H1 (cell line): ENCODE measurements at regions not wholly inside any gene's neighbourhood (a gene's known extent, or its start where the extent isn't known, plus 50 kb on each side); places are given as distances from the start of the nearest gene placed in this dataset.

Experiments
- CTCF ChIA-PET: fragments of 300-600 bp; sonication (Branson Sonifier 250); formaldehyde crosslinking; loops from one replicate; lab custom pipeline; 2021; ENCODE audit not compliant: partially characterized antibody; lab: Charles Lee
- POLR2A ChIA-PET: fragments of 300-600 bp; sonication (Branson Sonifier 250); formaldehyde crosslinking; loops from one replicate; lab custom pipeline; 2021; ENCODE audit warnings: inconsistent platforms; ENCODE audit not compliant: partially characterized antibody; lab: Charles Lee
- DNase-seq, 2 experiments: peaks; one replicate each; pipeline versions ENCODE4 v3.0.0 to v3.0.0-alpha.2; 2010 to 2022; ENCODE audit warnings: low spot score in 2 of 2, low read depth in 1 of 2, mixed read lengths in 1 of 2
- FAIRE-seq: peaks from 2 replicates; lab custom pipeline; 2011; peaks lifted over from hg19 to GRCh38; lab: Jason Lieb, UNC
- H2AFZ ChIP-seq: 2 replicates; pipeline ENCODE4 v1.8.1; 2012; ENCODE audit warnings: low read length, inconsistent platforms
- H2AK5ac ChIP-seq: 2 replicates; pipeline ENCODE4 v1.6.1; 2013; ENCODE audit warnings: low read depth, low read length
- H2BK120ac ChIP-seq: replicated peaks from 2 replicates; pipeline ENCODE3; 2013; ENCODE audit warnings: low read depth, low read length, inconsistent platforms
- H2BK12ac ChIP-seq: 2 replicates; pipeline ENCODE4 v1.6.1; 2013; ENCODE audit warnings: low read depth, low read length
- H2BK15ac ChIP-seq: 2 replicates; pipeline ENCODE4 v1.6.1; 2013; ENCODE audit warnings: low read length
- H2BK20ac ChIP-seq: 2 replicates; pipeline ENCODE4 v1.6.1; 2013; ENCODE audit warnings: low read length
- H2BK5ac ChIP-seq: 2 replicates; pipeline ENCODE4 v1.6.1; 2013; ENCODE audit warnings: low read depth, low read length
- H3K14ac ChIP-seq: 2 replicates; pipeline ENCODE4 v1.6.1; 2013; ENCODE audit warnings: inconsistent platforms; ENCODE audit not compliant: insufficient read length
- H3K18ac ChIP-seq: 2 replicates; pipeline ENCODE4 v1.6.1; 2013; ENCODE audit warnings: low read length; ENCODE audit errors: extremely low read depth
- H3K23ac ChIP-seq: 2 replicates; pipeline ENCODE4 v1.6.1; 2013; ENCODE audit warnings: inconsistent platforms; ENCODE audit not compliant: insufficient read length
- H3K23me2 ChIP-seq: 2 replicates; pipeline ENCODE4 v1.6.1; 2013; ENCODE audit warnings: low read depth, low read length
- H3K27ac ChIP-seq: 2 replicates; pipeline ENCODE4 v1.6.1; 2011; ENCODE audit warnings: low read depth, low read length, inconsistent platforms
- H3K27me3 ChIP-seq, 4 experiments: replicated peaks in 1 of 4; 1 replicate in 1 of 4; 2 replicates in 3 of 4; pipeline versions ENCODE4 v1.6.1 to v1.8.1; 2011 to 2013; ENCODE audit warnings: low read length in 3 of 4, mild to moderate bottlenecking in 3 of 4, inconsistent platforms in 2 of 4, mixed read lengths in 2 of 4, moderate library complexity in 1 of 4; ENCODE audit not compliant: control insufficient read depth in 3 of 4, insufficient read depth in 3 of 4; ENCODE audit errors: extremely low read depth in 1 of 4
- H3K36me3 ChIP-seq, 4 experiments: 2 replicates each; pipeline versions ENCODE4 v1.6.1 to v1.8.1; 2011 to 2013; ENCODE audit warnings: mild to moderate bottlenecking in 4 of 4, low read length in 3 of 4, moderate library complexity in 2 of 4, control low read depth in 1 of 4, inconsistent platforms in 1 of 4; ENCODE audit not compliant: insufficient read depth in 4 of 4, control insufficient read depth in 2 of 4
- H3K4ac ChIP-seq: replicated peaks from 2 replicates; pipeline ENCODE3; 2013; ENCODE audit warnings: low read length, low read depth, mixed read lengths, inconsistent platforms; ENCODE audit not compliant: insufficient read length
- H3K4me1 ChIP-seq, 4 experiments: replicated peaks in 1 of 4; 1 replicate in 1 of 4; 2 replicates in 3 of 4; pipeline versions ENCODE4 v1.6.1 to v1.8.1; 2011 to 2013; ENCODE audit warnings: low read length in 3 of 4, inconsistent platforms in 2 of 4, mixed read lengths in 1 of 4; ENCODE audit not compliant: insufficient read depth in 4 of 4, control insufficient read depth in 3 of 4
- H3K4me2 ChIP-seq, 2 experiments: 2 replicates each; pipeline versions ENCODE4 v1.6.1 to v1.8.1; 2011 to 2013; ENCODE audit warnings: low read depth in 2 of 2, low read length in 2 of 2, control low read depth in 1 of 2, inconsistent platforms in 1 of 2, mild to moderate bottlenecking in 1 of 2; ENCODE audit not compliant: insufficient read depth in 1 of 2
- H3K4me3 ChIP-seq, 4 experiments: fragments of 200-600, 300-600 bp in 1 of 4; sonication (generic), shearing (Covaris generic), sonication (Bioruptor Twin) in 1 of 4; 2 replicates each; pipeline versions ENCODE4 v1.5.1 to v1.8.1; 2011 to 2016; ENCODE audit warnings: low read length in 4 of 4, low read depth in 3 of 4, control low read depth in 2 of 4, inconsistent platforms in 2 of 4, mild to moderate bottlenecking in 2 of 4, mixed read lengths in 1 of 4, moderate library complexity in 1 of 4; ENCODE audit not compliant: insufficient read depth in 2 of 4; ENCODE audit errors: extremely low read depth in 1 of 4
- H3K56ac ChIP-seq: replicated peaks from 2 replicates; pipeline ENCODE3; 2013; ENCODE audit warnings: low read depth, mild to moderate bottlenecking, mixed read lengths, low read length, inconsistent platforms; ENCODE audit not compliant: insufficient read length
- H3K79me1 ChIP-seq: 2 replicates; pipeline ENCODE4 v1.6.1; 2013; ENCODE audit warnings: low read depth, low read length, control low read depth
- H3K79me2 ChIP-seq, 2 experiments: 2 replicates each; pipeline versions ENCODE4 v1.6.1 to v1.8.1; 2012 to 2013; ENCODE audit warnings: low read length in 2 of 2, mild to moderate bottlenecking in 2 of 2, inconsistent platforms in 1 of 2; ENCODE audit not compliant: insufficient read depth in 2 of 2, control insufficient read depth in 1 of 2
- H3K9ac ChIP-seq, 4 experiments: replicated peaks in 1 of 4; 1 replicate in 1 of 4; 2 replicates in 3 of 4; pipeline versions ENCODE4 v1.6.1 to v1.8.1; 2011 to 2013; ENCODE audit warnings: low read depth in 3 of 4, low read length in 3 of 4, control low read depth in 2 of 4, mild to moderate bottlenecking in 2 of 4, moderate library complexity in 2 of 4, inconsistent platforms in 1 of 4; ENCODE audit errors: extremely low read depth in 1 of 4
- H3K9me3 ChIP-seq, 2 experiments: 2 replicates each; pipeline versions ENCODE4 v1.6.1 to v1.8.1; 2012 to 2013; ENCODE audit warnings: mild to moderate bottlenecking in 2 of 2, moderate library complexity in 2 of 2, control low read depth in 1 of 2, inconsistent platforms in 1 of 2, low read depth in 1 of 2, low read length in 1 of 2, mixed read lengths in 1 of 2; ENCODE audit not compliant: insufficient read depth in 2 of 2
- H4K20me1 ChIP-seq, 2 experiments: replicated peaks in 1 of 2; 2 replicates each; pipeline versions ENCODE3 to v1.8.1; 2011 to 2013; ENCODE audit warnings: inconsistent platforms in 2 of 2, low read length in 2 of 2, mild to moderate bottlenecking in 1 of 2; ENCODE audit not compliant: insufficient read depth in 2 of 2, control insufficient read depth in 1 of 2
- H4K5ac ChIP-seq: 2 replicates; pipeline ENCODE4 v1.6.1; 2013; ENCODE audit warnings: low read length, low read depth, mixed read lengths, inconsistent platforms; ENCODE audit not compliant: insufficient read length
- H4K8ac ChIP-seq: 2 replicates; pipeline ENCODE4 v1.8.0; 2013; ENCODE audit warnings: mild to moderate bottlenecking, moderate library complexity, low read length, inconsistent platforms; ENCODE audit not compliant: insufficient read depth; ENCODE audit errors: extremely low read depth
- H4K91ac ChIP-seq: replicated peaks from 2 replicates; pipeline ENCODE3; 2013; ENCODE audit warnings: low read length, mixed read lengths, inconsistent platforms; ENCODE audit not compliant: insufficient read length
- CBX8 ChIP-seq: fragments of 300-800, 300-1000 bp; sonication (generic); IDR thresholded peaks from 2 replicates; pipeline ENCODE4 v1.7.1; 2016; ENCODE audit warnings: low read depth, low read length, borderline replicate concordance
- EZH2 ChIP-seq: fragments of 200-600 bp; sonication (generic); IDR thresholded peaks from 2 replicates; pipeline ENCODE4 v1.7.1; 2012; ENCODE audit warnings: low read depth, mild to moderate bottlenecking, moderate library complexity, low read length, inconsistent platforms; ENCODE audit not compliant: severe bottlenecking
- FOSL1 ChIP-seq: IDR thresholded peaks from 2 replicates; pipeline ENCODE4 v1.6.1; 2011; ENCODE audit warnings: mild to moderate bottlenecking, low read depth, low read length, moderate library complexity; ENCODE audit not compliant: insufficient read depth
- GABPA ChIP-seq: IDR thresholded peaks from 2 replicates; pipeline ENCODE4 v1.6.1; 2011; ENCODE audit warnings: mild to moderate bottlenecking, low read length, moderate library complexity, borderline replicate concordance; ENCODE audit not compliant: insufficient read depth
- GTF2F1 ChIP-seq: IDR thresholded peaks from 2 replicates; pipeline ENCODE4 v1.6.1; 2012; ENCODE audit warnings: low read depth, low read length, improper control_type of control experiment, borderline replicate concordance
- HDAC2 ChIP-seq, 2 experiments: fragments of 300-600 bp in 1 of 2; sonication (generic) in 1 of 2; IDR thresholded peaks; 2 replicates each; pipeline ENCODE4 v1.6.1; 2011 to 2012; ENCODE audit warnings: low read depth in 2 of 2, low read length in 2 of 2, mild to moderate bottlenecking in 2 of 2, moderate library complexity in 2 of 2, borderline replicate concordance in 1 of 2, inconsistent platforms in 1 of 2
- JUND ChIP-seq: IDR thresholded peaks from 2 replicates; pipeline ENCODE4 v1.6.1; 2011; ENCODE audit warnings: mild to moderate bottlenecking, improper control_type of control experiment, low read length
- MAFK ChIP-seq: IDR thresholded peaks from 2 replicates; pipeline ENCODE4 v1.6.1; 2012; ENCODE audit warnings: low read depth, mild to moderate bottlenecking, improper control_type of control experiment, low read length
- MAX ChIP-seq: IDR thresholded peaks from 2 replicates; pipeline ENCODE4 v1.6.1; 2012; ENCODE audit warnings: inconsistent platforms
- POU5F1 ChIP-seq: IDR thresholded peaks from 2 replicates; pipeline ENCODE4 v1.6.1; 2011; ENCODE audit warnings: low read depth, mild to moderate bottlenecking, low read length, moderate library complexity
- RBBP5 ChIP-seq: IDR thresholded peaks from 2 replicates; pipeline ENCODE4 v1.7.1; 2012; ENCODE audit warnings: low read depth, mild to moderate bottlenecking, inconsistent platforms, low read length, moderate library complexity, borderline replicate concordance
- RFX5 ChIP-seq: IDR thresholded peaks from 2 replicates; pipeline ENCODE4 v1.6.1; 2011; ENCODE audit warnings: low read depth, low read length, improper control_type of control experiment, borderline replicate concordance
- RXRA ChIP-seq: IDR thresholded peaks from 2 replicates; pipeline ENCODE4 v1.6.1; 2011; ENCODE audit warnings: low read depth, mild to moderate bottlenecking, low read length, moderate library complexity; ENCODE audit not compliant: insufficient read depth
- SUZ12 ChIP-seq: fragments of 200-600 bp; sonication (generic); IDR thresholded peaks from 2 replicates; pipeline ENCODE4 v1.6.1; 2012; ENCODE audit warnings: mild to moderate bottlenecking, inconsistent platforms, low read length, moderate library complexity, mixed read lengths
- TCF12 ChIP-seq: IDR thresholded peaks from 2 replicates; pipeline ENCODE4 v1.6.1; 2011; ENCODE audit warnings: low read depth, mild to moderate bottlenecking, low read length
- WGBS, 2 experiments: shearing (Covaris generic) in 1 of 2; methylation state at CpG; one replicate each; pipeline versions ENCODE4 v1.1.6 to v1.1.7; 2013 to 2015; ENCODE audit warnings: low lambda C conversion rate in 2 of 2, mixed read lengths in 2 of 2, inconsistent platforms in 1 of 2, low coverage in 1 of 2, missing lambda C conversion rate in 1 of 2; ENCODE audit not compliant: insufficient replicate concordance in 2 of 2, insufficient coverage in 1 of 2, insufficient read length in 1 of 2; ENCODE audit errors: extremely low coverage in 1 of 2, missing lambda C conversion rate in 1 of 2; 5-methylcytosine and 5-hydroxymethylcytosine counted together

DNA sequence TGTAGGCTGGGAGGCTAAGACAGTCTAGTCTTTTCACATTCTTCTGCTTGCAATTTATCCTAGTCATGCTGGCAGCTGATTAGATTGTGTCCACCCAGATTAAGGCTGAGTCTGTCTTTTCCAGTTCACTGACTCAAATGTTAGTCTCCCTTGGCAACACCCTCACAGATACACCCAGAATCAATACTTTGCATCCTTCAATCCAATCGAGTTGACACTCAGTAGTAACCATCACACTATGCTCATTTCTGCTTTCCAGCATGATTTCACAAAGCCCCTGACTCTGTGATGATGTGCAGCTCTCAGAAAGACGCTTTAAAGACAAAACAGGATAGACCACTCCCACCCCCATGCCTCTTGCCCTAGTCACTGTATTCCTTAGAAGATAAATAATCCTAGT, 693.0 kb downstream of the HTR1B start:
- no peak overlapping the region for H3K4me2 ChIP-seq
- H4K20me1 ChIP-seq: peaks cover 0 to 1% of the 10 kb centered on the region in 2 experiments
- H2BK5ac ChIP-seq: no peak overlapping the region
- H3K9me3 ChIP-seq: no peaks in the 10 kb centered on the region
- no peak overlapping the region for H4K5ac ChIP-seq
- peaks cover 2% of the 10 kb centered on the region; the same call in 1 of the 2 replicates for H3K79me1 ChIP-seq
- H4K91ac ChIP-seq: no peak overlapping the region
- FAIRE-seq (no peak), DNase-seq (no peak)
- H3K4me3 ChIP-seq: no peak overlapping the region
- H2AFZ ChIP-seq: no peak overlapping the region
- H2BK15ac ChIP-seq: no peak overlapping the region
- H4K8ac ChIP-seq: no peak overlapping the region
- no peak overlapping the region for H2BK120ac ChIP-seq
- ChIA-PET CTCF (no interaction called here), POLR2A (no interaction called here)
- H2BK20ac ChIP-seq: no peak overlapping the region
- H2BK12ac ChIP-seq: no peak overlapping the region
- H3K27me3 ChIP-seq: no peaks in the 10 kb centered on the region
- H3K27ac ChIP-seq: no peak overlapping the region
- H3K36me3 ChIP-seq: no peaks in the 10 kb centered on the region
- H3K56ac ChIP-seq: no peak overlapping the region
- no peak overlapping the region for H3K9ac ChIP-seq
- H3K18ac ChIP-seq: no peak overlapping the region
- no peak overlapping the region for H3K14ac ChIP-seq
- WGBS, 2 experiments: 71% methylated on average over 2 of the region's 2 CpGs; no CpG with 5 or more reads in 1 of the 2 experiments
- H3K23ac ChIP-seq: no peak overlapping the region
- H2AK5ac ChIP-seq: no peak overlapping the region
- H3K4ac ChIP-seq: no peak overlapping the region
- no peaks in the 10 kb centered on the region for H3K23me2 ChIP-seq
- H3K4me1 ChIP-seq: no peaks in the 10 kb centered on the region
- no peaks in the 10 kb centered on the region for H3K79me2 ChIP-seq
- no peak for TF ChIP-seq GABPA
- TF ChIP-seq CBX8: no peak
- TF ChIP-seq RBBP5: no peak
- no peak for TF ChIP-seq GTF2F1
- no peak for TF ChIP-seq EZH2
- no peak for TF ChIP-seq RFX5
- TF ChIP-seq MAX: no peak
- TF ChIP-seq SUZ12: no peak
- no peak for TF ChIP-seq HDAC2 (IDR thresholded peaks at IDR 0.05; ENCODE audit: borderline replicate concordance in 1 of 2, low read depth in 2 of 2, low read length in 2 of 2)
- no peak for TF ChIP-seq JUND
- TF ChIP-seq POU5F1: no peak
- TF ChIP-seq TCF12: no peak
- no peak for TF ChIP-seq MAFK
- TF ChIP-seq RXRA: no peak
- no peak for TF ChIP-seq FOSL1
